IMR-90 (cell line): ENCODE measurements at regions not wholly inside any gene's neighbourhood (a gene's known extent, or its start where the extent isn't known, plus 50 kb on each side); places are given as distances from the start of the nearest gene placed in this dataset.

Experiments used
- ATAC-seq: fragments of 200-7000 bp; cut with Tn5 transposase; 2 replicates; pipeline ENCODE4 v1.9.1; 2020; ENCODE audit warnings: low read depth, mild to moderate bottlenecking, moderate library complexity
- BruUV-seq: library from RNA; stranded (reverse); fragments of 400-500 nt; replicated peaks from 2 replicates; lab custom pipeline; 2021; lab: Mats Ljungman, UMichigan
- CTCF ChIA-PET: fragments of 300-600 bp; formaldehyde crosslinking; extraction: SDS; loops from one replicate; lab custom pipeline; 2021; ENCODE audit warnings: antibody characterized with exemption; lab: Yijun Ruan, JAX
- POLR2A ChIA-PET: fragments of 300-600 bp; sonication (Branson Sonifier 250); formaldehyde crosslinking; loops from one replicate; lab custom pipeline; 2022; ENCODE audit warnings: antibody characterized with exemption; ENCODE audit not compliant: unreplicated experiment; lab: Charles Lee
- DNase-seq: peaks from one replicate; pipeline ENCODE4 v3.0.0; 2013
- H2AFZ ChIP-seq: replicated peaks from 2 replicates; pipeline ENCODE3; 2013; ENCODE audit warnings: low read length, mild to moderate bottlenecking; ENCODE audit not compliant: poor library complexity
- H2AK5ac ChIP-seq: 2 replicates; pipeline ENCODE4 v1.6.1; 2013; ENCODE audit warnings: low read depth, low read length, inconsistent platforms
- H2AK9ac ChIP-seq: replicated peaks from 2 replicates; pipeline ENCODE3; 2013; ENCODE audit warnings: mild to moderate bottlenecking, low read depth, low read length, moderate library complexity; ENCODE audit not compliant: poor library complexity
- H2BK120ac ChIP-seq: 2 replicates; pipeline ENCODE4 v1.6.1; 2013; ENCODE audit warnings: low read depth, low read length, inconsistent platforms
- H2BK15ac ChIP-seq: 3 replicates; pipeline ENCODE4 v1.6.1; 2013; ENCODE audit warnings: low read depth, low read length, inconsistent platforms
- H2BK20ac ChIP-seq: 2 replicates; pipeline ENCODE4 v1.6.1; 2013; ENCODE audit warnings: low read depth, mild to moderate bottlenecking, inconsistent platforms, low read length, moderate library complexity
- H2BK5ac ChIP-seq: 2 replicates; pipeline ENCODE4 v1.6.1; 2013; ENCODE audit warnings: mild to moderate bottlenecking, low read depth, low read length, inconsistent platforms; ENCODE audit not compliant: poor library complexity, severe bottlenecking
- H3K14ac ChIP-seq: replicated peaks from 2 replicates; pipeline ENCODE4 v1.6.1; 2013; ENCODE audit warnings: low read depth, low read length, inconsistent platforms
- H3K18ac ChIP-seq: 2 replicates; pipeline ENCODE4 v1.6.1; 2013; ENCODE audit warnings: low read depth, low read length, control low read depth
- H3K23ac ChIP-seq: 2 replicates; pipeline ENCODE4 v1.6.1; 2013; ENCODE audit warnings: low read depth, low read length, inconsistent platforms
- H3K27ac ChIP-seq: 2 replicates; pipeline ENCODE4 v1.5.1; 2013; ENCODE audit warnings: mild to moderate bottlenecking, control low read depth, low read length; ENCODE audit not compliant: insufficient read depth
- H3K27me3 ChIP-seq: 2 replicates; pipeline ENCODE4 v1.6.1; 2013; ENCODE audit warnings: low read length; ENCODE audit not compliant: control insufficient read depth, insufficient read depth
- H3K36me3 ChIP-seq: 2 replicates; pipeline ENCODE4 v1.6.1; 2013; ENCODE audit warnings: low read length, mixed read lengths; ENCODE audit not compliant: control insufficient read depth, insufficient read depth
- H3K4ac ChIP-seq: 2 replicates; pipeline ENCODE4 v1.6.1; 2013; ENCODE audit warnings: low read depth, low read length, inconsistent platforms
- H3K4me1 ChIP-seq: 2 replicates; pipeline ENCODE4 v1.6.1; 2013; ENCODE audit warnings: low read length, mixed read lengths; ENCODE audit not compliant: control insufficient read depth, insufficient read depth
- H3K4me2 ChIP-seq: 2 replicates; pipeline ENCODE4 v1.6.1; 2013; ENCODE audit warnings: low read depth, mild to moderate bottlenecking, control low read depth, low read length, moderate library complexity
- H3K4me3 ChIP-seq: 2 replicates; pipeline ENCODE4 v1.5.1; 2013; ENCODE audit warnings: low read depth, mild to moderate bottlenecking, control low read depth, low read length, moderate library complexity; ENCODE audit not compliant: insufficient read depth
- H3K56ac ChIP-seq: 2 replicates; pipeline ENCODE4 v1.6.1; 2013; ENCODE audit warnings: low read length, inconsistent platforms; ENCODE audit not compliant: insufficient read depth; ENCODE audit errors: extremely low read depth
- H3K79me1 ChIP-seq, 2 experiments: 2 replicates each; pipeline ENCODE4 v1.6.1; 2013; ENCODE audit warnings: low read length in 2 of 2, inconsistent platforms in 1 of 2, low read depth in 1 of 2
- H3K9ac ChIP-seq: 2 replicates; pipeline ENCODE4 v1.6.1; 2013; ENCODE audit warnings: low read depth, low read length, control low read depth
- H3K9me1 ChIP-seq: 2 replicates; pipeline ENCODE4 v1.6.1; 2013; ENCODE audit warnings: low read length, inconsistent platforms; ENCODE audit not compliant: insufficient read depth
- H3K9me3 ChIP-seq: 2 replicates; pipeline ENCODE4 v1.6.1; 2013; ENCODE audit warnings: low read length; ENCODE audit not compliant: control insufficient read depth, insufficient read depth
- H4K20me1 ChIP-seq: 2 replicates; pipeline ENCODE4 v1.6.1; 2013; ENCODE audit warnings: low read length, inconsistent platforms; ENCODE audit not compliant: insufficient read depth
- H4K5ac ChIP-seq: 2 replicates; pipeline ENCODE4 v1.6.1; 2013; ENCODE audit warnings: mild to moderate bottlenecking, low read depth, low read length, control low read depth
- H4K8ac ChIP-seq, 2 experiments: 2 replicates each; pipeline ENCODE4 v1.6.1; 2013; ENCODE audit warnings: low read depth in 2 of 2, low read length in 2 of 2, control low read depth in 1 of 2, inconsistent platforms in 1 of 2
- H4K91ac ChIP-seq: 2 replicates; pipeline ENCODE4 v1.6.1; 2013; ENCODE audit warnings: low read depth, low read length, inconsistent platforms; ENCODE audit not compliant: insufficient read depth
- BHLHE40 ChIP-seq: fragments of 150-350 bp; IDR thresholded peaks from 2 replicates; pipeline ENCODE4 v1.6.1; 2016; ENCODE audit warnings: mild to moderate bottlenecking, low read depth, low read length
- CEBPB ChIP-seq: IDR thresholded peaks from 2 replicates; pipeline ENCODE4 v1.6.1; 2012; ENCODE audit warnings: low read depth, low read length, improper control_type of control experiment
- CHD1 ChIP-seq: IDR thresholded peaks from 2 replicates; pipeline ENCODE4 v1.6.1; 2012; ENCODE audit warnings: low read depth, low read length, improper control_type of control experiment
- CTCF ChIP-seq: conservative IDR thresholded peaks from 2 replicates; pipeline ENCODE4 v1.5.1; 2012; ENCODE audit warnings: mild to moderate bottlenecking, low read depth, low read length, improper control_type of control experiment
- ELK1 ChIP-seq: fragments of 150-350 bp; IDR thresholded peaks from 2 replicates; pipeline ENCODE4 v1.6.1; 2016; ENCODE audit warnings: low read depth, mild to moderate bottlenecking, low read length, moderate library complexity, borderline replicate concordance
- FOS ChIP-seq: fragments of 150-350 bp; IDR thresholded peaks from 2 replicates; pipeline ENCODE4 v1.6.1; 2016; ENCODE audit warnings: low read depth, low read length
- MAFK ChIP-seq: IDR thresholded peaks from 2 replicates; pipeline ENCODE4 v1.6.1; 2012; ENCODE audit warnings: low read depth, low read length, improper control_type of control experiment
- MAZ ChIP-seq: IDR thresholded peaks from 2 replicates; pipeline ENCODE4 v1.6.1; 2012; ENCODE audit warnings: low read depth, mild to moderate bottlenecking, low read length, improper control_type of control experiment, moderate library complexity, borderline replicate concordance
- MXI1 ChIP-seq: IDR thresholded peaks from 2 replicates; pipeline ENCODE4 v1.6.1; 2012; ENCODE audit warnings: low read depth, mild to moderate bottlenecking, low read length, moderate library complexity, borderline replicate concordance
- NFE2L2 ChIP-seq: fragments of 150-350 bp; IDR thresholded peaks from 2 replicates; pipeline ENCODE4 v1.6.1; 2016; ENCODE audit warnings: low read depth, mild to moderate bottlenecking, low read length
- POLR2A ChIP-seq: IDR thresholded peaks from 2 replicates; pipeline ENCODE4 v1.6.1; 2012; ENCODE audit warnings: mild to moderate bottlenecking, low read depth, low read length
- RAD21 ChIP-seq: IDR thresholded peaks from 2 replicates; pipeline ENCODE4 v1.6.1; 2012; ENCODE audit warnings: low read length, improper control_type of control experiment
- RCOR1 ChIP-seq: IDR thresholded peaks from 2 replicates; pipeline ENCODE4 v1.6.1; 2012; ENCODE audit warnings: mild to moderate bottlenecking, low read length, improper control_type of control experiment; ENCODE audit not compliant: insufficient replicate concordance
- RFX5 ChIP-seq: IDR thresholded peaks from 2 replicates; pipeline ENCODE4 v1.8.0; 2012; ENCODE audit warnings: low read depth, mild to moderate bottlenecking, low read length, moderate library complexity
- SMC3 ChIP-seq: fragments of 150-350 bp; IDR thresholded peaks from 2 replicates; pipeline ENCODE4 v1.6.1; 2016; ENCODE audit warnings: low read depth, mild to moderate bottlenecking, antibody characterized with exemption, low read length, moderate library complexity
- USF2 ChIP-seq: fragments of 150-350 bp; IDR thresholded peaks from 2 replicates; pipeline ENCODE4 v1.6.1; 2017; ENCODE audit warnings: mild to moderate bottlenecking, antibody characterized with exemption, low read length, low read depth
- WGBS, 2 experiments: methylation state at CpG; one replicate each; pipeline versions ENCODE4 v1.1.5 to v1.1.7; 2013; ENCODE audit warnings: missing lambda C conversion rate in 2 of 2; ENCODE audit not compliant: insufficient read length in 1 of 2; ENCODE audit errors: extremely low coverage in 2 of 2; 5-methylcytosine and 5-hydroxymethylcytosine counted together
- dilution Hi-C: fragments of 300-500 bp; cut with HindIII; formaldehyde crosslinking; loops from one replicate; pipeline ENCODE4 v1.14.3; 2018; ENCODE audit warnings: low sequenced_read_pairs; ENCODE audit not compliant: unreplicated experiment
- in situ Hi-C: fragments of 300-500 bp; cut with MboI; formaldehyde crosslinking; loops from 3 replicates; pipeline ENCODE4 v1.14.3; 2019; ENCODE audit warnings: low sequenced_read_pairs, inconsistent platforms, mixed read lengths
- intact Hi-C: fragments of 100-400 bp; cut with micrococcal nuclease; formaldehyde crosslinking; loops from 2 replicates; pipeline ENCODE4 v1.10.0; 2022

- Histone ChIP-seq H3K27me3 (no peaks in the 10 kb centered on the region), H4K20me1 (no peaks in the 10 kb centered on the region), H3K4me1 (no peaks in the 10 kb centered on the region), H3K14ac (no peak overlapping the region), H3K27ac (no peak overlapping the region), H2AK5ac (no peak overlapping the region), H3K79me1 (no peaks in the 10 kb centered on the region), H3K23ac (no peak overlapping the region), H3K56ac (no peak overlapping the region), H2AK9ac (no peak overlapping the region), H2BK5ac (no peak overlapping the region), H4K8ac (no peak overlapping the region), H3K18ac (no peak overlapping the region), H2BK20ac (no peak overlapping the region), H3K9ac (no peak overlapping the region), H2AFZ (no peak overlapping the region), H3K4me2 (no peak overlapping the region), H3K4me3 (no peak overlapping the region), H3K4ac (no peak overlapping the region), H3K36me3 (no peaks in the 10 kb centered on the region), H4K5ac (no peak overlapping the region), H3K9me3 (peaks cover 5% of the 10 kb centered on the region; the same call in 1 of the 2 replicates), H2BK120ac (no peak overlapping the region), H3K9me1 (no peaks in the 10 kb centered on the region), H4K91ac (no peak overlapping the region), H2BK15ac (no peak overlapping the region)
- no TSS peak for BruUV-seq
- ChIA-PET POLR2A (no interaction called here), CTCF (interaction anchor here (0.5 kb wide), 1 partner anchor 65 kb away, joined by 3 read pairs; no protein-coding TSS in a partner anchor)
- in situ Hi-C loops, result no loop called here
- no CpG with 5 or more reads among the region's 4 CpGs for WGBS, 2 experiments
- dilution Hi-C loops, result no loop called here
- no peak for DNase-seq
- intact Hi-C loops, result no loop called here
- no peak for ATAC-seq
- TF ChIP-seq SMC3 (no peak), USF2 (no peak), ELK1 (no peak), MXI1 (no peak), CEBPB (no peak), POLR2A (no peak), RFX5 (no peak), NFE2L2 (no peak), CTCF (no peak), MAZ (no peak), BHLHE40 (no peak), CHD1 (no peak), RAD21 (no peak), FOS (no peak), MAFK (no peak), RCOR1 (no peak)
Measured at GRCh38 chr2:57598551-57598950, 448.1 kb upstream of the VRK2 start.
